LNCaP clone FGC (cell line): ENCODE measurements at regions not wholly inside any gene's neighbourhood (a gene's known extent, or its start where the extent isn't known, plus 50 kb on each side); places are given as distances from the start of the nearest gene placed in this dataset.

ENCODE experiments used
- DNase-seq: peaks from one replicate; pipeline ENCODE4 v3.0.0-alpha.2; 2011; ENCODE audit warnings: low read depth
- H3K4me3 ChIP-seq: 2 replicates; pipeline ENCODE4 v1.5.1; 2011; ENCODE audit warnings: mild to moderate bottlenecking, low read depth, low read length, control low read depth
- CTCF ChIP-seq: IDR thresholded peaks from 2 replicates; pipeline ENCODE4 v1.5.1; 2012; ENCODE audit warnings: mild to moderate bottlenecking; ENCODE audit not compliant: control insufficient read depth, insufficient read depth; ENCODE audit errors: extremely low read depth

DNA sequence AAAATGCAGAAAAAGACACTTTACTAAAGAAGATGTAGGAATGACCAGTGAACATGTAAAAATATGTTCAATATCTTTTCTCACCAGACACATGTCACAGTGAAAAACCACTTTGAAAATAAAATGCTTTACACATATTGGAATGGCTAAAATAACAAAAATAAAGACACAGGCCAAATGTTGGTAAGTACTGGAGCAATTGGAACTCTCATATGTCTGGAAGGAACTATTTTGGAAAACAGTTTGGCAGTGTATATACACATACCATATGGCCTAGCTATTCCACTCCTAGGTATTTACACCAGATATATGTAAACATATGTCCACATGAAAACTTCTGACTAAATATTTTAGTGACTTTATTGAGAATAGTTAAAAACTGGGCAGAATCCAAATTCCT, 927.2 kb downstream of the BRINP3 start:
- H3K4me3 ChIP-seq = no peak overlapping the region
- no peak for TF ChIP-seq CTCF

GRCh38 chr1:189563784-189564183, 913.9 kb downstream of the BRINP3 start:
- DNase-seq = no peak
- H3K4me3 ChIP-seq = no peak overlapping the region
- TF ChIP-seq CTCF = no peak

More for the DNA sequence above, 927.2 kb downstream of the BRINP3 start:
- DNase-seq = no peak

DNA sequence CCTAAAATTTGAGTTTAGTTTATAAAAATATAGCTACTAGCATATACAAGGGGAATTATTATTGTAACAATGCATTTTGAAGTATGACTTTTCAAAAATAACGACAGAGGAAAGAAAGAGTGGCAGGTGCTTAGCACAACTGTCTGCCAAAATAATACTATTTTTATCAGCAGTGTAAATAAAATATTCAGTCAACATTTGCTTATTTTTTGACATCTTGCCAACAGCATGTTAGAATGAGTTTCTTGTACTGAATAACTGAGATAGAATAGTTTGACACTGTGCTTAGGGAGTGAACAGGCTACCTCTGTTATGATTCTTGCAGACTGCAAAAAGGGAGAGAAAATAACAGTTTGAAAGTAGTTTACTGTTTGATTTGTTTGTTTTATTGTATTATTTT, 909.8 kb downstream of the BRINP3 start:
- H3K4me3 ChIP-seq = no peak overlapping the region
- no peak for TF ChIP-seq CTCF
- peak; percentile 58 for DNase-seq

GRCh38 chr1:189596197-189596596, 881.5 kb downstream of the BRINP3 start:
- DNase-seq = no peak
- TF ChIP-seq CTCF = no peak
- no peak overlapping the region for H3K4me3 ChIP-seq

- H3K4me3 ChIP-seq = no peak overlapping the region
- peak; percentile 85 for DNase-seq
- no peak for TF ChIP-seq CTCF
Measured at GRCh38 chr1:189597083-189597482, 880.6 kb downstream of the BRINP3 start.

DNA sequence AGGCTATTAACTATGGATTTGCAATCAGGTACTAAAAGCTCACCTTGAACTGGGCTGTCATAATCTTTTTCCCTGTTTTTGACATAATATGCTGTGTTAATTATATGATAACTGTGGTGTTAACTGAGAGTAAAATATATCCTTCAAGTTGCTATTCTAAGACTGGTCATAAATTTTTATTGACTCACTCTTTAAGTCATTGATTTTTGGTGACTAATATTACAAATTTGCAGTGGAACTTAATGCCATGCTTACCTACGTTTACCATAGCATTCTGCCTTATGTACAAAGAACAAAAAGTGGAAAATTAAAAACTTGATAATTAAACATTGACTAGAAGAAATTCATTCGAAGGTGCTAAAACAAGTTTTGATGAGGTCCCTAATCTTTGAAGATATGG, 872.4 kb downstream of the BRINP3 start:
- H3K4me3 ChIP-seq = no peak overlapping the region
- DNase-seq = no peak
- no peak for TF ChIP-seq CTCF

DNA sequence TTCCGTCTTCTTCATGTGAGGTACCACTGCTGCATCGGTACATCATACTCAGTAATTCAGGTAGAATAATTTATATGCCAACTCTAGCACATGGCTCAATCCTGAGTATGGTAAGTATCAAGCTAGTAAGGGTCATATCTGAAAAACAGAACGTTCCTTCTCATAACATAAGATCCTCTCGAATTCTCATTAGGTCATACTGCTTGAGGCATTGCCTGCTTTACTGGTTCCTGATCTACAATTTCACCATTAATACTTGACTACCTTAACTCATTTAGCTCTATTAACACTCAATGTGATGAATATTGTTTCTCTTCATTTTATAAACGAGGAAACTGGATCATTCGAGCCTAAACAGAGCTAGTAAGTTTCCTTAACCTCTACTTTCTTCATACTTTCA, 871.6 kb downstream of the BRINP3 start:
- TF ChIP-seq CTCF = no peak
- DNase-seq = no peak
- no peak overlapping the region for H3K4me3 ChIP-seq
